Neural cell (in vitro differentiated cells): ENCODE measurements at regions not wholly inside any gene's neighbourhood (a gene's known extent, or its start where the extent isn't known, plus 50 kb on each side); places are given as distances from the start of the nearest gene placed in this dataset.

Source experiments
- H2AFZ ChIP-seq: fragments of 200-600, 300-800 bp; sonication (generic), shearing (Covaris generic); 2 replicates; pipeline ENCODE4 v1.6.0; 2014; ENCODE audit warnings: low read depth, mild to moderate bottlenecking, antibody characterized with exemption, low read length, moderate library complexity
- H3F3A ChIP-seq: fragments of 200-600 bp; shearing (Covaris generic); 2 replicates; pipeline ENCODE4 v1.6.1; 2016; ENCODE audit warnings: mild to moderate bottlenecking, moderate library complexity, mixed read lengths, antibody characterized with exemption, low read length; ENCODE audit not compliant: insufficient read depth, poor library complexity, severe bottlenecking
- H3K27ac ChIP-seq: fragments of 200-600, 300-800 bp; sonication (generic), shearing (Covaris generic); 2 replicates; pipeline ENCODE4 v1.5.1; 2014; ENCODE audit warnings: mild to moderate bottlenecking, low read length, moderate library complexity
- H3K27me3 ChIP-seq: fragments of 300-800, 200-600 bp; sonication (generic), shearing (Covaris generic); 2 replicates; pipeline ENCODE4 v1.6.0; 2014; ENCODE audit warnings: mild to moderate bottlenecking, low read depth, low read length, moderate library complexity; ENCODE audit not compliant: insufficient read depth
- H3K36me3 ChIP-seq: fragments of 300-800, 200-600 bp; sonication (generic), shearing (Covaris generic); 2 replicates; pipeline ENCODE4 v1.5.1; 2014; ENCODE audit warnings: mild to moderate bottlenecking, antibody characterized with exemption, low read length, moderate library complexity; ENCODE audit not compliant: insufficient read depth
- H3K4me2 ChIP-seq: fragments of 300-800, 200-600 bp; sonication (generic), shearing (Covaris generic); 2 replicates; pipeline ENCODE4 v1.6.0; 2014; ENCODE audit warnings: mild to moderate bottlenecking, low read length
- H3K4me3 ChIP-seq: fragments of 300-800, 200-600 bp; sonication (generic), shearing (Covaris generic); 2 replicates; pipeline ENCODE4 v1.5.1; 2014; ENCODE audit warnings: mild to moderate bottlenecking, low read length, moderate library complexity
- H3K79me2 ChIP-seq: fragments of 200-600 bp; shearing (Covaris generic); replicated peaks from 2 replicates; pipeline ENCODE4 v1.6.0; 2014; ENCODE audit warnings: mild to moderate bottlenecking, low read length, moderate library complexity; ENCODE audit not compliant: insufficient read depth
- H3K9ac ChIP-seq: fragments of 300-800, 200-600 bp; sonication (generic), shearing (Covaris generic); 2 replicates; pipeline ENCODE4 v1.6.1; 2016; ENCODE audit warnings: mild to moderate bottlenecking, low read length, mixed read lengths
- H3K9me2 ChIP-seq: fragments of 200-600 bp; shearing (Covaris generic); 2 replicates; pipeline ENCODE4 v1.6.1; 2016; ENCODE audit warnings: mild to moderate bottlenecking, low read length, mixed read lengths; ENCODE audit not compliant: insufficient read depth
- H3K9me3 ChIP-seq: fragments of 200-600, 300-800 bp; sonication (generic), shearing (Covaris generic); 2 replicates; pipeline ENCODE4 v1.6.1; 2016; ENCODE audit warnings: mild to moderate bottlenecking, mixed run types, low read length, moderate library complexity, mixed read lengths
- H4K20me1 ChIP-seq: fragments of 200-600 bp; shearing (Covaris generic); 2 replicates; pipeline ENCODE4 v1.6.1; 2016; ENCODE audit warnings: mild to moderate bottlenecking, mixed run types; ENCODE audit not compliant: insufficient read depth
- CTCF ChIP-seq: fragments of 450-650 bp; IDR thresholded peaks from 2 replicates; pipeline ENCODE4 v1.5.1; 2014; ENCODE audit warnings: antibody characterized with exemption, mild to moderate bottlenecking, moderate library complexity; ENCODE audit not compliant: poor library complexity, severe bottlenecking
- EP300 ChIP-seq: fragments of 450-650 bp; conservative IDR thresholded peaks from 2 replicates; pipeline ENCODE4 v1.6.1; 2014; ENCODE audit warnings: antibody characterized with exemption, mild to moderate bottlenecking, moderate library complexity; ENCODE audit not compliant: poor library complexity, severe bottlenecking
- EZH2 ChIP-seq: fragments of 200-600, 300-800 bp; shearing (Covaris generic), sonication (generic); IDR thresholded peaks from 2 replicates; pipeline ENCODE4 v1.6.1; 2014; ENCODE audit warnings: antibody characterized with exemption, low read length, borderline replicate concordance, mild to moderate bottlenecking; ENCODE audit not compliant: insufficient read depth, poor library complexity, severe bottlenecking
- MXI1 ChIP-seq: fragments of 450-650 bp; conservative IDR thresholded peaks from 2 replicates; pipeline ENCODE4 v1.6.1; 2014; ENCODE audit warnings: antibody characterized with exemption, mild to moderate bottlenecking; ENCODE audit not compliant: poor library complexity, severe bottlenecking
- POLR2AphosphoS5 ChIP-seq: IDR thresholded peaks from 2 replicates; pipeline ENCODE4 v1.6.1; 2012
- RAD21 ChIP-seq: fragments of 450-650 bp; conservative IDR thresholded peaks from 2 replicates; pipeline ENCODE4 v1.6.1; 2014; ENCODE audit warnings: antibody characterized with exemption, mild to moderate bottlenecking, moderate library complexity
- REST ChIP-seq: IDR thresholded peaks from 2 replicates; pipeline ENCODE4 v1.6.1; 2012; ENCODE audit warnings: borderline replicate concordance
- SMC3 ChIP-seq: fragments of 450-650 bp; conservative IDR thresholded peaks from 2 replicates; pipeline ENCODE4 v1.6.1; 2014; ENCODE audit warnings: antibody characterized with exemption, mild to moderate bottlenecking, moderate library complexity; ENCODE audit not compliant: poor library complexity
- TAF1 ChIP-seq: IDR thresholded peaks from 2 replicates; pipeline ENCODE4 v1.6.1; 2012; ENCODE audit warnings: low read depth

- no peak for TF ChIP-seq RAD21
- no peak for TF ChIP-seq TAF1
- TF ChIP-seq SMC3, result no peak
- no peak for TF ChIP-seq MXI1
- TF ChIP-seq REST, result no peak
- TF ChIP-seq POLR2AphosphoS5, result no peak
- TF ChIP-seq EZH2, result no peak
- TF ChIP-seq CTCF, result no peak
- TF ChIP-seq EP300, result no peak
- Histone ChIP-seq H3K9me2 (no peaks in the 10 kb centered on the region), H4K20me1 (no peaks in the 10 kb centered on the region), H3F3A (no peaks in the 10 kb centered on the region), H3K27me3 (no peaks in the 10 kb centered on the region), H3K4me2 (no peak overlapping the region), H3K79me2 (no peaks in the 10 kb centered on the region), H3K9me3 (no peaks in the 10 kb centered on the region), H3K27ac (no peak overlapping the region), H3K4me3 (no peak overlapping the region), H3K36me3 (no peaks in the 10 kb centered on the region), H2AFZ (no peak overlapping the region), H3K9ac (no peak overlapping the region)
Measured at GRCh38 chr1:232863544-232864275, 58.5 kb downstream of the MAP10 start.

- Histone ChIP-seq H4K20me1 (no peaks in the 10 kb centered on the region), H3K27me3 (no peaks in the 10 kb centered on the region), H3K9me3 (no peaks in the 10 kb centered on the region), H3K79me2 (no peaks in the 10 kb centered on the region), H3K36me3 (no peaks in the 10 kb centered on the region), H2AFZ (no peak overlapping the region), H3K9me2 (no peaks in the 10 kb centered on the region), H3K9ac (no peak overlapping the region), H3F3A (no peaks in the 10 kb centered on the region), H3K4me3 (no peak overlapping the region), H3K4me2 (no peak overlapping the region), H3K27ac (no peak overlapping the region)
- no peak for TF ChIP-seq CTCF
- TF ChIP-seq POLR2AphosphoS5, result no peak
- no peak for TF ChIP-seq EP300
- no peak for TF ChIP-seq MXI1
- TF ChIP-seq EZH2, result no peak
- TF ChIP-seq SMC3, result no peak
- TF ChIP-seq RAD21, result no peak
- no peak for TF ChIP-seq TAF1
- no peak for TF ChIP-seq REST
Measured at GRCh38 chr1:232865102-232865931, 60.1 kb downstream of the MAP10 start.
